GM12874 (cell line): ENCODE measurements at regions not wholly inside any gene's neighbourhood (a gene's known extent, or its start where the extent isn't known, plus 50 kb on each side); places are given as distances from the start of the nearest gene placed in this dataset.

Experiments used
- TF ChIP-seq, protein P1 (sequence below): IDR thresholded peaks from 2 replicates; pipeline ENCODE4 v1.5.1; 2011; ENCODE audit warnings: low read depth, mild to moderate bottlenecking, control low read depth, low read length, moderate library complexity; ENCODE audit not compliant: insufficient read depth

DNA sequence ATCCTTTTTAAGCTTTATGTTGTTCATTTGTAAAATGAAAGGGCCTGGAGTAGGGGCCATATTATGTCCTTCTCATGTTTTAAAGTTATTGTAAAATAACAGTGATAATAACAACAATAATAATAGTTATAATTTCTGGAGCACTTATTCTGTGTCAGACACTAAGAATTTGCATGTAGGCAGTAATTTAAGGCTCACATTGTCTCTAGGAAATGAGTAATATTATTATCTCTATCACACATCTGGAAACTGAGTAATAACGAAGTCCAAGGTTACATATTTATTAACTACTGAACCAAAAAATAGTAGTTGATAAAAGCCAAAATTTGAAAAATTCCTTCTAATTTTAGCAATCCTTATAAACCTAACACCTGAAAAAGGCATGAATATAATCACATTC lies 520.7 kb upstream of the PABPC4L start:
- TF ChIP-seq, protein P1, sequence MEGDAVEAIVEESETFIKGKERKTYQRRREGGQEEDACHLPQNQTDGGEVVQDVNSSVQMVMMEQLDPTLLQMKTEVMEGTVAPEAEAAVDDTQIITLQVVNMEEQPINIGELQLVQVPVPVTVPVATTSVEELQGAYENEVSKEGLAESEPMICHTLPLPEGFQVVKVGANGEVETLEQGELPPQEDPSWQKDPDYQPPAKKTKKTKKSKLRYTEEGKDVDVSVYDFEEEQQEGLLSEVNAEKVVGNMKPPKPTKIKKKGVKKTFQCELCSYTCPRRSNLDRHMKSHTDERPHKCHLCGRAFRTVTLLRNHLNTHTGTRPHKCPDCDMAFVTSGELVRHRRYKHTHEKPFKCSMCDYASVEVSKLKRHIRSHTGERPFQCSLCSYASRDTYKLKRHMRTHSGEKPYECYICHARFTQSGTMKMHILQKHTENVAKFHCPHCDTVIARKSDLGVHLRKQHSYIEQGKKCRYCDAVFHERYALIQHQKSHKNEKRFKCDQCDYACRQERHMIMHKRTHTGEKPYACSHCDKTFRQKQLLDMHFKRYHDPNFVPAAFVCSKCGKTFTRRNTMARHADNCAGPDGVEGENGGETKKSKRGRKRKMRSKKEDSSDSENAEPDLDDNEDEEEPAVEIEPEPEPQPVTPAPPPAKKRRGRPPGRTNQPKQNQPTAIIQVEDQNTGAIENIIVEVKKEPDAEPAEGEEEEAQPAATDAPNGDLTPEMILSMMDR, result no peak

DNA sequence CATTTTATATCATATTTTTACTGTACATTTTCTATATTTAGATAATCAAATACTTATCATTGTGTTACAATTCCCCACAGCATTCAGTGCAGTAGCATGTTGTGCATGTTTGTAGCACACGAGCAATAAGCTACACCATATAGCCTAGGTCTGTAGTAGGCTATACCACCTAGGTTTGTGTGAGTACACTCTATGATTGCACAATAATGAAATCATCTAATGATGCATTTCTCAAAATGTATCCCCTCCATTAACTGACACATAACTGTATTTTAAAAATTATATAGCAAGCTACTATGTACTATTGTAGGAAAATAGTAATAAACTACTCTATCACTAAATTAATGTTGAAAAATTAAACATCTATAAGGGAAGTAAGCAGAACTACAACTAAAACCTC lies 518.4 kb upstream of the PABPC4L start:
- TF ChIP-seq, protein P1, result no peak

DNA sequence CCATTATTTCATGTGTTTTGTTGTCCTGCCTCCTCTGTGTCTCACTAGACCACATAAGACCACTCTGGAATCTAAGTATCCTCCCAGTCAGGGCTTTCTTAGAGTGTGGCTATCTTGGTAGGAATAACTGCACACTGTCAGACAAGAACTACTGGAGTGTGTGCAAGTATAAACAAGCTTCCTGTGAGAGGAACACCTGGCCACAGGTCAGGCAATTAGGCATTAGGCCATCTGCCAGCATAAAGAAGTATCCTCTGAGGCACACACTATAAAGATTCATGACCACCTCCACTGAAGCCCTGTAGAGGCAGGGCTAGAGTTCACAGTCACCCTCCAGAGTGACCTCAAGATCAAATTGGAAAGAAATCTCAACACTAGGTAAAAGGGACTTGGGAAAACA lies 507.0 kb upstream of the PABPC4L start:
- TF ChIP-seq, protein P1, result no peak

DNA sequence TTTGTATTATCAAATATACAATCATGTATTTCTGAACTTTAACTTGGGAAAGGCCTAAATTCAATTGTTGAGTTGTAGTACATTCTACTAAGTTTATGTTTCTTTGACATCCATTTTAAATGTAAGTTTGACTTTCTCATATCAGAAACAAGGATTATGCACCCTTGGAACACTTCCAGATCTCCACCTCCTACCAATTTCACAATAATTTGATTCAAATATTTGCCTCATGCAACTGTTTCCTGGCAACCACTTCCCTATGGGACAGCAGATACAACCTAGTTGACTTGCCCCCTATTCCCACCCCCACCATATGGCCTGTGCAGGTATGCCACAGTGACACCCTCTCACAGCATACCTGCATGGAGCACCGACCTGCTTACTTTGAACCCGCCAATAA lies 506.4 kb upstream of the PABPC4L start:
- TF ChIP-seq, protein P1, result no peak

DNA sequence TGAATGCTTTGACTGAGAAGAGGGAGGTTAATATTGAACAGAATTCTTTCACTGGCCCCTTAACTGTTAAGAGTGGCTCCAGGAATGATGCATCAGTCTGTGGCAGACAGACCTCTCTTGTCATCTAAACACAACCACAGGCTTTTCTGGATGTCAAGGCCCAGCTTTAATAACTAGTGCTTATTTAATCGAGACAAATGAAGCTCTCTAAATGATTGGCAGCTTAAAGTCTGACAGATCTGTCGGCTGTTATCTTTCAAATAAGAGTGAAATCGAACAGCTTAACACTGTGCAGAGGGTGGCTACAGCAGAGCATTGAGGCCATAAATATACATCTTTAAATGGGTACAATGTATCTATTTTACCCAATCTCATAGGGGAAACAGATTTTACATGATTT lies 500.8 kb upstream of the PABPC4L start:
- TF ChIP-seq, protein P1, result no peak

DNA sequence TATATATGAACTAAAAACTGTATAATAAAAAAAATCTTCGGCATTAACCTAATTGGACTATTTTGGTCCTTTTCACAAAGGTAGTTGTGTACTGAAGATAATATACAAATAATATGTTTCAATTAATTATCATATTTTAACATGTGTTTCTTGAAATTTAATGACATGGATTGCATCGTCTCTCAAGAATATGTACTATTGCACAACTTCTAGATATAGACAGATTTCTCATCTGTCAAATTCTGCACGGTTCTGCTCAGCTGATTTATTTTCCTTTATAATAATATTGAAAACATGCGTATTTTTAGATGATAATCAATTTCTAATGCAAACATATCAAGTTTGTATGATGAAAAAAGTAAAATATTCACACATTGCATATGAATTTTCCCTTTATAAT lies 498.7 kb upstream of the PABPC4L start:
- TF ChIP-seq, protein P1, result no peak

DNA sequence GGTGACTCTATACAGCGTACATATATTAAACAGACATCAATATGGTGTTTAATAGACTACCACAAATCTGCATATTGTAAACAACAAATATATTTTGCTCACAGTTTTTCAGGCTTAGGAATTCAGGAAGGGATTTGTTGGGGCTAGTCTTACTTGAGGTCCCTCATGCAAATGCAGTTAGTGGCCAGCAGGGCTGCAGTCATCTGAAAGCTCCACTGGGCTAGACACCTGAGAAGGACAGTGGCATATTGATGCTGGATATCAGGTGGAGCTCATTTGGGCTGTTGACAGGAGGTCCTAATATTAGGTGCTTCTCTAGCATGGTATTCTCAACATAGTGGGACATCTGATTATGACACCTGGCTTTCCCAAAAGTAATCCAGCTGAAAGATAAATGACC lies 493.8 kb upstream of the PABPC4L start:
- TF ChIP-seq, protein P1, result 0 out of 2 replicates have a peak, but pooled peaks have one; percentile 9

DNA sequence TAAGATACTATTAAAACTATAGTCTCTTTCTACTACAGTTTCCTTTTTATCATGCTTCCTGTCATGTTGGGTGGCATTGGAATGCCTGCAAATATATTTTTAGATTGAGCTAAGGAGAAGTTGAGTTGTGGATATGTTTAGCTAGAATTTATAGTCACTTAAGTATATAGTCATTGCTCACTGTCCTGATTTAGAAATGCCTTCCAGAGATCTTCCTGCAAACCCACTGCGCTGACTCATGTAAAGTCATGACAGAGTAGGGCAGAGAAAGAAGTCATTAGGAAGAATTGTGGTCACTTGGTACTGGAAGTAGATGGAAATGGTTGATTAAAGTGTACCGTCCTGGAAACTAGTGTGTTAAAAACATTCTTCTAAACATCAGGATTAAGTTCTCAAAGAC lies 490.3 kb upstream of the PABPC4L start:
- TF ChIP-seq, protein P1, result no peak
